Fibroblast of skin of scalp (primary cell): ENCODE measurements at regions not wholly inside any gene's neighbourhood (a gene's known extent, or its start where the extent isn't known, plus 50 kb on each side); places are given as distances from the start of the nearest gene placed in this dataset.

ENCODE experiments used
- DNase-seq: peaks from one replicate; pipeline ENCODE4 v3.0.0-alpha.2; 2013

GRCh38 chr1:17907999-17908398 is 152.9 kb downstream of the ACTL8 start:
- DNase-seq, result no peak

- DNase-seq, result no peak
Observed at GRCh38 chr1:17908945-17909344, 153.8 kb downstream of the ACTL8 start.

GRCh38 chr1:17909634-17910033 is 154.5 kb downstream of the ACTL8 start:
- DNase-seq, result peak; percentile 31

- DNase-seq, result no peak
Observed at GRCh38 chr1:17911791-17912190, 156.7 kb downstream of the ACTL8 start.

- no peak for DNase-seq
Observed at GRCh38 chr1:17912491-17912890, 157.4 kb downstream of the ACTL8 start.

- no peak for DNase-seq
Observed at GRCh38 chr1:17913326-17914115, 158.4 kb downstream of the ACTL8 start.

- no peak for DNase-seq
Observed at GRCh38 chr1:17914131-17914530, 159.0 kb downstream of the ACTL8 start.

GRCh38 chr1:17914987-17915386 is 159.9 kb downstream of the ACTL8 start:
- DNase-seq, result no peak

GRCh38 chr1:17915511-17916197 is 160.5 kb downstream of the ACTL8 start:
- no peak for DNase-seq

GRCh38 chr1:17916702-17917101 is 161.6 kb downstream of the ACTL8 start:
- DNase-seq, result no peak

GRCh38 chr1:17919525-17920439 is 164.6 kb downstream of the ACTL8 start:
- DNase-seq, result peak; percentile 53

- DNase-seq, result no peak
Observed at GRCh38 chr1:17920881-17921640, 165.9 kb downstream of the ACTL8 start.

GRCh38 chr1:17922833-17923232 is 167.7 kb downstream of the ACTL8 start:
- DNase-seq, result peak; percentile 37

- DNase-seq, result no peak
Observed at GRCh38 chr1:17923666-17924065, 168.5 kb downstream of the ACTL8 start.

- DNase-seq, result no peak
Observed at GRCh38 chr1:17924578-17924977, 169.4 kb downstream of the ACTL8 start.

- DNase-seq, result no peak
Observed at GRCh38 chr1:17925290-17926237, 170.4 kb downstream of the ACTL8 start.

GRCh38 chr1:17926906-17927305 is 171.8 kb downstream of the ACTL8 start:
- DNase-seq, result no peak

- DNase-seq, result no peak
Observed at GRCh38 chr1:17927952-17928351, 172.8 kb downstream of the ACTL8 start.

- no peak for DNase-seq
Observed at GRCh38 chr1:17929224-17929623, 174.1 kb downstream of the ACTL8 start.

GRCh38 chr1:17930635-17931034 is 175.5 kb downstream of the ACTL8 start:
- DNase-seq, result no peak

GRCh38 chr1:17932164-17932563 is 175.4 kb upstream of the IGSF21 start:
- no peak for DNase-seq
